Nephron progenitor cell (in vitro differentiated cells): ENCODE measurements at regions not wholly inside any gene's neighbourhood (a gene's known extent, or its start where the extent isn't known, plus 50 kb on each side); places are given as distances from the start of the nearest gene placed in this dataset.
"Not testable (repeated sequence)": the region's sequence is repeated elsewhere in the genome, so short reads cannot be mapped to it uniquely, and the experiment has no call there.

ENCODE experiments used
- DNase-seq: peaks from one replicate; pipeline ENCODE4 v3.0.0; 2021
- H3K27ac Mint-ChIP-seq: 2 replicates; pipeline ENCODE4 v1.8.0; 2021; ENCODE audit warnings: mild to moderate bottlenecking, moderate library complexity, mixed read lengths
- H3K27me3 Mint-ChIP-seq: 2 replicates; pipeline ENCODE4 v1.8.0; 2021; ENCODE audit warnings: mild to moderate bottlenecking, low read depth, mixed read lengths; ENCODE audit not compliant: poor library complexity
- H3K36me3 Mint-ChIP-seq: 2 replicates; pipeline ENCODE4 v1.8.0; 2021; ENCODE audit warnings: low read depth, mixed read lengths
- H3K4me1 Mint-ChIP-seq: 2 replicates; pipeline ENCODE4 v1.8.0; 2021; ENCODE audit warnings: mixed read lengths
- H3K4me3 Mint-ChIP-seq: 2 replicates; pipeline ENCODE4 v1.8.0; 2021; ENCODE audit warnings: mild to moderate bottlenecking, moderate library complexity, mixed read lengths
- H3K9me3 Mint-ChIP-seq: 2 replicates; pipeline ENCODE4 v1.8.0; 2021; ENCODE audit warnings: mild to moderate bottlenecking, moderate library complexity, mixed read lengths
- TF ChIP-seq, protein P1 (sequence below): fragments of 200-600 bp; sonication (generic); IDR thresholded peaks from 2 replicates; pipeline ENCODE4 v1.5.0; 2021; ENCODE audit warnings: antibody characterized with exemption

DNA sequence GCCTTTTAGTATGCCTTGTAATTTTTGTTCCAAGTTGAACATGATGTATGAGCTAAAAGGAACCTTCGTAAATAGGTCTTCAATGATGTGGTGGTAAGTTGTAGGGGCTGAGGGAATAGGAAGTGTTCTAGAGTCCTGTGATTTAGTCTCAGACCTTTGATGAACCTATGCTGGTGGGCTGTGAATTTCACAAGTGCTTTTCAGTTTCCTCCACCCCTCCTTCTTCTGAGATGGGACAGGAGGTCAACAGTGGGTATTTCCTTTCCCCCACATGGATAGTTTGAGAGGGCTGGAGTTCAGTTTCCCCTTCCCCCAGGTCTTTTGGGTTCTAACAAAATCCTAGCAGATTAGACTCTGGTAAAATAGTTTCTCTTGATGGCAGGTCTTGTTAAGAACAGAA, 121.0 kb upstream of the ATXN1 start:
- no peak for DNase-seq
- H3K9me3 Mint-ChIP-seq: peaks cover 32% of the 10 kb centered on the region
- TF ChIP-seq, protein P1, sequence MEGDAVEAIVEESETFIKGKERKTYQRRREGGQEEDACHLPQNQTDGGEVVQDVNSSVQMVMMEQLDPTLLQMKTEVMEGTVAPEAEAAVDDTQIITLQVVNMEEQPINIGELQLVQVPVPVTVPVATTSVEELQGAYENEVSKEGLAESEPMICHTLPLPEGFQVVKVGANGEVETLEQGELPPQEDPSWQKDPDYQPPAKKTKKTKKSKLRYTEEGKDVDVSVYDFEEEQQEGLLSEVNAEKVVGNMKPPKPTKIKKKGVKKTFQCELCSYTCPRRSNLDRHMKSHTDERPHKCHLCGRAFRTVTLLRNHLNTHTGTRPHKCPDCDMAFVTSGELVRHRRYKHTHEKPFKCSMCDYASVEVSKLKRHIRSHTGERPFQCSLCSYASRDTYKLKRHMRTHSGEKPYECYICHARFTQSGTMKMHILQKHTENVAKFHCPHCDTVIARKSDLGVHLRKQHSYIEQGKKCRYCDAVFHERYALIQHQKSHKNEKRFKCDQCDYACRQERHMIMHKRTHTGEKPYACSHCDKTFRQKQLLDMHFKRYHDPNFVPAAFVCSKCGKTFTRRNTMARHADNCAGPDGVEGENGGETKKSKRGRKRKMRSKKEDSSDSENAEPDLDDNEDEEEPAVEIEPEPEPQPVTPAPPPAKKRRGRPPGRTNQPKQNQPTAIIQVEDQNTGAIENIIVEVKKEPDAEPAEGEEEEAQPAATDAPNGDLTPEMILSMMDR: no peak

DNA sequence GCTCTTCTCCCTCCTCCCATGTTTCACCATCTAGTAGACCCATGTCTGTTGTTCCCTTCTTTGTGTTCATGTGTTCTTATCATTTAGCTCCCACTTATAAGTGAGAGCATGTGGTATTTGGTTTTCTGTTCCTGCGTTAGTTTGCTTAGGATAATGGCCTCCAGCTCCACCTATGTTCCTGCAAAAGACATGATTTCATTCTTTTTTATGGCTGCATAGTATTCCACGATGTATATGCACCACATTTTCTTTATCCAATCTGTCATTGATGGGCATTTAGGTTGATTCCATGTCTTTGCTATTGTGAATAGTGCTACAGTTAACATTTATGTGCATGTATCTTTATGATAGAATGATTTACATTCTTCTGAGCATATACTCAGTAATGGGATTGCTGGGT, 115.6 kb upstream of the ATXN1 start:
- H3K36me3 Mint-ChIP-seq: not testable (repeated sequence)

More for the DNA sequence above, 121.0 kb upstream of the ATXN1 start:
- Mint-ChIP-seq H3K4me3 (no peak overlapping the region), H3K4me1 (no peaks in the 10 kb centered on the region), H3K27ac (no peak overlapping the region), H3K36me3 (no peaks in the 10 kb centered on the region), H3K27me3 (peaks cover 2% of the 10 kb centered on the region)

DNA sequence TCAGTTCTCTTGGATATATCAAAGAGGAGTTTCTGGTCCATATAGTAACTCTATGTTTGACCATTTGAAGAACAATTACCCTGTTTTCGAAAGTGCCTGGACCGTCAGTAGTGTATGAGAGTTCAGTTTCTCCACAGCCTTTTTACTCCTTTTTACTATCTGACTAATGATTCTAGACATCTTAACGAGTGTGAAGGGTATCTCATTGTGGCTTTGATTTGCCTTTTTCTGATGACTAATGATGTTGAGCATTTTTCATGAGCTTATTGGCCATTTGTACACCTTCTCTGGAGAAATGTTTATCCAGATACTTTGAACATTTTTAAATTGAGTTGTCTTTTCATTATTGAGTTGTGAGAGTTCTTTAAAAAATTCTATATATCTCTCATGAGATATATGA, 114.9 kb upstream of the ATXN1 start:
- Mint-ChIP-seq H3K9me3 (peaks cover 24% of the 10 kb centered on the region), H3K4me3 (no peak overlapping the region), H3K27me3 (peaks cover 5% of the 10 kb centered on the region)

More for the DNA sequence above, 115.6 kb upstream of the ATXN1 start:
- H3K4me3 Mint-ChIP-seq, H3K27ac Mint-ChIP-seq, H3K27me3 Mint-ChIP-seq, DNase-seq: not testable (repeated sequence)
- H3K9me3 Mint-ChIP-seq: peaks cover 24% of the 10 kb centered on the region
- H3K4me1 Mint-ChIP-seq: peaks cover 16% of the 10 kb centered on the region

DNA sequence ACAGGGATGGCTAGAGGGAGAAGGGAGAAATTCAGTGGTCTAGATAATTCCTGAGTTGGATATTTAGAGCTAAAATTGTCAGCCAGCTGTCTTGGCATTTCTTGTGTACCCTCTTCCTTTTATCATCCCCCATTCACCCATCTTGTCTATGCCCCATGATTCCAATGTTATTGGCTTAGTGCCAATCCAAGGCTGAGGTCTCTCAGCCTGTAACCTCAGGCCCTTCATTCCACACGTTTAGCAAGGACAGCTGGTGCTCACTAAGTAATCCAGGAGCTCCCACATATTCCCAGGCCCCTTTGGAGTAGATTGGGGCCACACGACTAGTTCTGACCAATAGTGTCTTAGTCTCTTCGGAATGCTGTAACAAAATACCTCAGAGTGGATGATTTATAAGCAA, 112.4 kb upstream of the ATXN1 start:
- peaks cover 5% of the 10 kb centered on the region for H3K27me3 Mint-ChIP-seq
- H3K4me3 Mint-ChIP-seq: no peak overlapping the region
- H3K36me3 Mint-ChIP-seq: no peaks in the 10 kb centered on the region
- no peak overlapping the region for H3K27ac Mint-ChIP-seq
- H3K4me1 Mint-ChIP-seq: peaks cover 16% of the 10 kb centered on the region
- TF ChIP-seq, protein P1: no peak
- peaks cover 19% of the 10 kb centered on the region for H3K9me3 Mint-ChIP-seq
- DNase-seq: no peak

More for the DNA sequence above, 114.9 kb upstream of the ATXN1 start:
- DNase-seq: no peak
- no peak overlapping the region for H3K27ac Mint-ChIP-seq
- H3K36me3 Mint-ChIP-seq: no peaks in the 10 kb centered on the region
- TF ChIP-seq, protein P1: no peak
- H3K4me1 Mint-ChIP-seq: peaks cover 16% of the 10 kb centered on the region

DNA sequence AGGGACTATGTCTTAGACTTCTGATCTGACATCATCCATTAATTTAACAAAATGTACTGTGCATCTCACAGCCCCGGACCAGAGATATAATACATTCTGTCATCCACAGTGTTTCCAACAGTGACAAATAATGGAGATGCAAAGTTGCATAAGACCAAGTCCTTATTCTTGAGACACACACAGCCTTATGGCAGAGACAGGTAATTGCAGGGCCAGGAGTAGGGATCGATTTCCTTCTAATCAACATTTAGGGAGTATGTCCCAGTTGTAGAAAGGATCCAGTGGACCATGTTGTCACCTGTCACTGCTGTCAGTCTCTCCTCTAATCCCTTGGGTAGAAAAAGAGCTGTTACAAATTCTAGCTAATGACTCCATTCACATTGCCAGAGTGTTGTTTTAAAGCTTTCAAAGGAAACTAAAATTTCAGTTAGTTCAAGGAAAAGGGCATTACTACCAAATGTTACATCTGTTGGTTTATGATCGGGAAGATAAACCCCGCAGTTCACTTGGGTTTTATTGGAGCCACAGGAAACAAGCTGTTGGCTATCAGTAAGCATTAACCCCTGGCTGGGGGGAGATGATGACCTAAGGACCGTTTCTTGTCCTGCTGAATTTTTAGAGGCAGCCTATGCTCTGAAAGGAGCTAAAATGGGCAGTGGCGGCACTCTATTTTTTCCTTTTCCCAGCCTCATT, 111.4 kb upstream of the ATXN1 start:
- peaks cover 16% of the 10 kb centered on the region for H3K4me1 Mint-ChIP-seq
- TF ChIP-seq, protein P1: no peak
- DNase-seq: no peak

DNA sequence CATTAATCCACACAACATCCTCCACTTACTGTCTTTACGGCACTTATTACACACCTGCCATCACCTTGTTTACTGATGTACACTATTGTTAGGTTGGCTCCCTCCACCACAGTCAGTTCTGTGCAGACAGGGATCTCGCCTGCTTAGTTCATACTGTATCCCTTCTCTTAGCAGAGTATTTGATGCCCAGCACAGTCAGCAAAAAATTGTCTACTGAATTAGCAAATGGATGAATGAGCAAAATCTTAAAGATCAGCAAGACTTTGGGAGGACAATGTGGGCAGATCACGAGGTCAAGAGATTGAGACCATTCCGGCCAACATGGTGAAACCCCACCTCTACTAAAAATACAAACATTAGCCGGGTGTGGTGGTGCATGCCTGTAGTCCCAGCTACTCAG, 109.8 kb upstream of the ATXN1 start:
- Mint-ChIP-seq H3K4me1 (peaks cover 16% of the 10 kb centered on the region), H3K27me3 (peaks cover 10% of the 10 kb centered on the region), H3K9me3 (no peaks in the 10 kb centered on the region), H3K36me3 (no peaks in the 10 kb centered on the region), H3K27ac (no peak overlapping the region), H3K4me3 (no peak overlapping the region)
- no peak for DNase-seq
- TF ChIP-seq, protein P1: no peak

More for the DNA sequence above, 111.4 kb upstream of the ATXN1 start:
- Mint-ChIP-seq H3K27ac (no peak overlapping the region), H3K9me3 (peaks cover 11% of the 10 kb centered on the region), H3K27me3 (peaks cover 10% of the 10 kb centered on the region), H3K36me3 (no peaks in the 10 kb centered on the region), H3K4me3 (no peak overlapping the region)
